Stimulated activated CD4-positive, alpha-beta T cell treated with anti-CD3 and anti-CD28 coated beads, TNF-alpha, amount 100 ng/mL, for 48 hours (primary cell): ENCODE measurements at regions not wholly inside any gene's neighbourhood (a gene's known extent, or its start where the extent isn't known, plus 50 kb on each side); places are given as distances from the start of the nearest gene placed in this dataset.

ENCODE experiments used
- DNase-seq, 3 donors: peaks; one replicate each; pipeline ENCODE4 v3.0.0-alpha.2; 2020; ENCODE audit warnings: low read depth in 3 of 3

DNA sequence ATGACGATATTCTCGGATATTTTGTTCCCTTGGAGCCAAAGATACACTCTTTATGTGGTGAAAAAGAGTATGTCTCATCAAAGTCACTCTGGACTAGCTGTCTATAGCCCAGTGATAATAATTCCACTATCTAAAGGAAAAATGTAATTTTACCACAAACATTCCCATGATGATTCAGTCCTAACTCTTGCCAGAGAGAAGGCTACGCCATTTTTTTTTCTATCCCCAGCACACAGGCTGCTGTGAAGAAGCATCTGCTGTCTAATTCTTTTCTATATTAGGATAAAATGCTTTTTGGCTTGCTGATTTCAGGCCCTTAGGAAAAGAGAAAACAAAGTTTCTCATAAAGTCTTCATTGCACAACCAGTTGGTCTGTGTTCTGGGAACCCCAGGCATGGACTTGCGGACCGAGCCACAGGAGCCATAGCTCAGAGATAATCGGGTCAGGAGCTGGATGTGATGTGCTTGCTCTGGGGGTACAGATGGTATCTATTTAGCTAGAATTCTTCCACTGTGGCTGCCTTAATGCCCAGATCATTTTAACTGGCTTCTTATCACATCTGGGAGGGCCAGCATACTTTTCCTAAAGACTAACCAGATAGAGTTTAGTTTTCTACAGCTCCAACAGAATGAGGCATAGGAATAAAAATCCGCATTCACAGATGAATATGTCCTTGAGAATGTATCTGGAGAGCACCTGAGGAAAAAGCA is 683.7 kb upstream of the ID4 start:
- no peak for DNase-seq

- DNase-seq, result no peak
These were observed 683.2 kb upstream of the ID4 start for GRCh38 chr6:19153981-19154295.

DNA sequence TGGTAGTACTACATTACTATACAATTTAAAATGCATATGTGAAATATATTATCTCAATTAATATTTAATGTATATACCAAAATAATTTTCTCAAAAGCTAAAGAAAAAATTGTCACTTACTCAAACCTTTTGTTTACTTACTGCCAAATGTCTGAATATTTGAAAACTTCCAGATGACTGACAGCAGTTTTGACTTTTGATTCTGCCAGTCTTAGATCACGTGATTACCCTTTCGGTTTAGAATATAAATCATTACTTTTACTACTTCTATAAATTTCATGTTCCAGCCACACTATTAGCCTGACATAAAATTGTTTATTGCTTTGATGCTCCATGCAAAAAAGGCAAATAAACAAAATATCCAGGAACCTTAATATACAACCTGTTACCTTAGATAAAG is 680.7 kb upstream of the ID4 start:
- DNase-seq, result no peak

- DNase-seq, result no peak
These were observed 679.7 kb upstream of the ID4 start for GRCh38 chr6:19157486-19157885.

- no peak for DNase-seq
These were observed 678.6 kb upstream of the ID4 start for GRCh38 chr6:19158586-19158985.

GRCh38 chr6:19159089-19159488 is 678.1 kb upstream of the ID4 start:
- no peak for DNase-seq

- DNase-seq, result no peak
These were observed 677.6 kb upstream of the ID4 start for GRCh38 chr6:19159561-19159960.

GRCh38 chr6:19160081-19160730 is 677.0 kb upstream of the ID4 start:
- DNase-seq, result no peak

- DNase-seq, result no peak
These were observed 669.9 kb upstream of the ID4 start for GRCh38 chr6:19167251-19167650.

DNA sequence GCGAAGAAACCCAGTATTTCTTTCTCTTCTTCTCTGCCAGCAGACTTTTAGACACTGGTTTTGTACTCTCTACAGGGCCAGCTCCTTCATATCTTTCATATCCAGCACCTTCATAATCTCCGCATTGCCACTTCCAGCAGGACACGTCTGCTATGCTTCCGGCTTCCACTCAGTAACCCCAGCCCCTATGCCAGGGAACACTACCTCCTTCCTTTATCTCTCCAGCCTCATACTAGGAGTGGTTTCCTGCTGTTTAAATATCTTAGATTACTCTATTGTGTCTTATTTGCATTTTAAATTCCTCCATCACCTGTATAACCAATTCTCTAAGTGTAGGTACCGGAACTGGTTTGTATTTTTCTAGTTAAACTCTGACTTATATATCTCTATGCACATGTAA is 667.8 kb upstream of the ID4 start:
- no peak for DNase-seq

DNA sequence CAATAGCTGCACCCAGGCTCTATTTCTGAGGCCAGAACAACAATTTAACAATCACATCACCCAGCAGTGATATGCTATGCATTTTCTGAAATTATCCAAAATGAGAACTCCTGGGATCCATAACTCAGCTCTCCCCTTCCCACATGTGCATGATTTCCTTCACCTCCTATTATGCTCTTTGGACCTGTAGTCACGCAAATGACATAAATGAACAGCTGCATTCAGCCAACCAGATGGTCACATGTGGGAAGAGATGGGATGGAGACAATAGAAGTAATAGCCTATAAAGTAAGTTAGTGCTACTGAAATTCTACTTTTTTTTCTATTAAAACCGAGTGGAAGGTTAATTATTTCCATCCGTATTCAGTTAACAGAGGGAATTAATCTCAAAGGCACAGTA is 662.1 kb upstream of the ID4 start:
- DNase-seq, result no peak

GRCh38 chr6:19180348-19181072 is 656.7 kb upstream of the ID4 start:
- no peak for DNase-seq

GRCh38 chr6:19181211-19181610 is 656.0 kb upstream of the ID4 start:
- no peak for DNase-seq

DNA sequence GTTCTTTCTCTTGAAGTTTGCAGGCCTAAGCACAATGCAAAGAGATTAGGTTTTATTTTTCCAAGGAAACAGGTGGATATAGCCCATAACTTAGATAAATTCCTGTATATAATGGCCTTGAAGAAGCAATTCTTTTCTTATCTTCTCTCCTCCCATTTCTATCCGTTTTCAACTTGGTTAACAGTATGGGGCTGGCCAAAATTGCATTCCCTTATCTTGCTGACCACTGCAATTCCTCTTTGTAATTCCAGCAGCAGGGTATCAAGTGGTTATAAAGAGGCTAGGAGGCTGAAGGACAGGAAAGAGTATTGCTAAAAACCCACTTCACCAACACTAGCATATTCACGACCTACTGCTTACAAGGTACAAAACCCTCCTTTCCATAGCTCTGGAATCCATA is 643.5 kb upstream of the ID4 start:
- no peak for DNase-seq

DNA sequence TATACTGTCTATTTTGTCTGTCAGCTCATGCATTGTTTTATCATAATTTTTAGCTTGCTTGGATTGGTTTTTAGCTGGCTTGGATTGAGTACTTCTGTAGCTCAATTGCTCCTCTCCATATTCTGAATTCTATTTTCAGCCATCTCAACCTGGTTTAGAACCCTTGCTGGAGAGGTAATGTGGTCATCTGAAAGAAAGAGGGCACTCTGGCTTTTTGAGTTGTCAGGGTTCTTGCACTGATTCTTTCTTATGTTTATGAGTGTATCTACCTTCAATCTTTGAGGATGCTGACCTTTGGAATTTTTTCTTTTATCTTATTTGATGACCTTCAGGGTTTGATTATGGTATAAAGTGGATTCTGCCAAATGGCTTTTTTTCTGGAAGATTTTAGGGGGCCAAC is 632.7 kb upstream of the ID4 start:
- DNase-seq, result no peak

DNA sequence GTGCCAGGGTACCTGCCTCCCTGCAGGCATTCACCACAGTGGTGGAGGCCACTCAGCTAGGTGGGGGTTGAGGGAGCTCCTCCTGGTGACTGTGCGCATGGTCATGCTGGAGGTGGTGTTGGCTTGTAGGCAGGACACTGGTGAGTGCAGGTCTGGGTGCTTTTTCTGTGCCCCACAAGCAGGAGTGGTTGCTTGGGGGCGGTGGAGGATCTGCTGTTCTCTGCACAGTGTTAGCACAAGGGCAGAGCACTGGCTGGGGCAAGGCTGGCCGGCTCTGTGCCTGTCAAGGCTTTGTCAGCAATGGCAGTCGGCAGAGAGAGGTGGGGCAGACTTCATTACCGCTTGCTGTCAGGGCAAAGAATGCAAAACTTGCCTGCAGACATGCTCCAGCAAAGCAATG is 632.1 kb upstream of the ID4 start:
- no peak for DNase-seq

DNA sequence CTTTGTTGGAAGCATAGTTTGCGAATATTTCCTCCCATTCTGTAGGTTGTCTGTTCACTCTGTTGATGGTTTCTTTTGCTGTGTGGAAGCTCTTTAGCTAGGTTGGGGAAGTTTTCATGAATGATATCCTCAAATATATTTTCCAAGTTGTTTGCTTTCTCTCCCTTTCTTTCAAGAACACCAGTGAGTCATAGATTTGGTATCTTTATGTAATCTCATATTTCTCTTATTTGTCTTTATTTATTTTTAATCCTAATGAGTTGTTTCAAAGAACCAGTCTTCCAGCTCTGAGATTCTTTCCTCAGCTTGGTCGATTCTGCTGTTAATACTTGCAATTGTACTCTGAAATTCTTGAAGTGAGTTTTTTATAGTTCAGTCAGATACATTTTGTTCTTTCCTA is 628.0 kb upstream of the ID4 start:
- no peak for DNase-seq

GRCh38 chr6:19210849-19211590 is 626.1 kb upstream of the ID4 start:
- DNase-seq, result peak in 1 of 3 donors; percentile 1

DNA sequence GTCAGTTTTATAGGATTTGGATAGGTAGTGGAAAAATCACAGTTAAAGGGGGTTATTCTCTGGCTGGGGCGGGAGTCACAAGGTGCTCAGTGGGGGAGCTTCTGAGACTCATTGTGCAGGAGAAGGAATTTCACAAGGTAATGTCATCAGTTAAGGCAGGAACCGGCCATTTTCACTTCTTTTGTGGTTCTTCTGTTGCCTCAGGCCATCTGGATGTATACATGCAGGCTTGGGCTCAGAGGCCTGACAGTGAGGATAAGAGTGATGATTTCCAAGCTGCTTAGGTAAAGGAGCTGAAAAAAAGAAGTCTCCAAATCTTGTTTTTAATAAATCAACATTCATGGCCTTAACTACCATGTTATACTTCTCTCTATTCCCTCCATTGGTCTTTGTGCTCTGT is 622.9 kb upstream of the ID4 start:
- DNase-seq, result no peak

- DNase-seq, result no peak
These were observed 617.2 kb upstream of the ID4 start for GRCh38 chr6:19219931-19220330.

GRCh38 chr6:19231878-19232561 is 605.1 kb upstream of the ID4 start:
- no peak for DNase-seq

DNA sequence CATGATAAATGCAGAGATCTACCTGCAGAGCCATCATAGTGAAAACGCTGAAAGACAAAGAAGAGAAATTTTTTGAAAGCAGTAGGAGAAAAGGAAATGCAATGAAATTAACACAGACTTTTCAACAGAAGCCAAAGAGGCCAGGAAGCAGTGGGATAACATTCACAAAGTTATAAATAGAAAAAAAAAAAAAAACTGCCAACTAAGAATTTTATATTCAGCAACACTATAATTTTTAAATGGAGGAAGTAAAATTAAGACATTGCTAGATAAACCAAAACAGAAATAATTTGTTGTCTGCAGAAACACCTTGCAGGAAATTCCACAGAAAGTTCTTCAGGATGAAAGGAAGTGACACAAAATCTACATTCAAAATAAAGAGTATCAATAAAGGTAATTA is 591.5 kb upstream of the ID4 start:
- no peak for DNase-seq
